ENCODE measurements at regions not wholly inside any gene's neighbourhood (a gene's known extent, or its start where the extent isn't known, plus 50 kb on each side); places are given as distances from the start of the nearest gene placed in this dataset.
"Not testable (repeated sequence)": the region's sequence is repeated elsewhere in the genome, so short reads cannot be mapped to it uniquely, and the experiment has no call there.

DNA sequence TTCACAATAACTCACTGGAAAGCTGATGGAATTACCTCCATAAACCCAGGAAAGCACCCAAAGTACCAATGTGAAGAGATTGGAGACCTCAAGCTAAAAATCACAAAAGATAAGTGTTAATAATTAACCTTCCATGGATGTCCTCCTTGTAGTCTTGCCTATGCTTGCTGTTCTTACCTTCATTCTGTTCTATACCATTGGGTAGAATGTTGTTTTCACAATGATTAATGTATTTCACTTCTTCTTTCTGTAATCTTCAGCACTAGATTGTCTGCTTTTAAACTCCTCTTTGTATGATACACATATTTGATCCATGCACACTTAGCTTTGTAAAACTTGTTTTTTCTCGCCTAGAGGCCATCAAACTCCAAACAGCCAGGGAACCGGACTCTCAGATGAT, 570.3 kb downstream of the RAPGEF2 start:
- no peak for DNase-seq

DNA sequence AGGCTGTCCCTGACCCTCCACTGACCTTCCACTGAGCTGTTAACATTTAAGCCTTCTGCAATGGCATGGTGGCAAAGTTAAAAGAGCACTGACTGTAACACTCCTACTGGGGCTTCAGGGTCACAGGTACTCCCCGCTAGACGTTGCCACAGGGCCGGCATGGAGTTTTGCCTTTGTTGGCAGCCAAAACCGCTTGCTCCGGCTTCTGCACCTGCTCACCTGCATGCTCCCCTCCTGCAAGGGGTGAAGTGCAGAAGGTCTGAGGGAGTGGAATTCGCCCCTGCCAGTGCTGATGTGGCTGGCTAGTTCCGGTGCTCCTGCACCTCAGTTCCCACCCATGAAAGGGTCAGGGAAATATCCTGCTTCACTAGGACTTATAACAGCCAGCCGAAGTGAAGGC, 571.4 kb downstream of the RAPGEF2 start:
- no peak for DNase-seq

DNA sequence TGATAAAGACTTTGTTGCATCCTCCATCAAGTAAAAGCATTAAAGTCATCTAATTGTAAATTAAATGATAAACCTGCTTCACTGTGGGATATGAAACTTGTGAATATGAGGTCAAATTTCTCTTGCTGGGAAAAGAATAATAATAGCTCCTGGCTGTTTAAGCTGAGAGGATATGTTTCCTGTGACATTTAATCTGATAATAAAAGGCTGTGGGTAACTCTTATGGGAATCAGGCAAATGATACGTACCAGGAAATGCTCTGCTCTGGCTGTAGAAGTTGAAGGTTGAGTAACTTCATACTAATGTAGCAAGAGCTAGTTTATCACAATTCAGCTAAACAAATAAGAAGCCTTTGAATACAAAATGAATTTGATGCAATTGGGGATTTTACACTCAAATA, 574.6 kb downstream of the RAPGEF2 start:
- no peak for DNase-seq

DNA sequence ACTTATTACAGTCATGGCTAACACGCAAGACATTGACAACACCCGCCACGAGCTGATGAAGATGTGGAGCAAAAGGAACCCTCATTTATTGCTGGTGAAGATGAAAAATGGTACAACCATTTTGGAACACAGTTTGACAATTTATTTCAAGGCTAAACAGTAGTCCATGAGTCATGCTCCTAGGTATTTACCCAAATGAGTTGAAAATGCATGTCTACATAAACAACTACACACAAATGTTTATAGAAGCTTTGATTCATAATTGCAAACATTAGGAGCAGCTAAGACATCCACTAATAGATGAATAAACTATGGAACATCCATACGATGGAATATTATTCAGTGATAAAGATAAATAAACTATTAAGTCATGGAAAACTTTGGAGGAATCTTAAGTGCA, 580.1 kb downstream of the RAPGEF2 start:
- no peak for DNase-seq

DNA sequence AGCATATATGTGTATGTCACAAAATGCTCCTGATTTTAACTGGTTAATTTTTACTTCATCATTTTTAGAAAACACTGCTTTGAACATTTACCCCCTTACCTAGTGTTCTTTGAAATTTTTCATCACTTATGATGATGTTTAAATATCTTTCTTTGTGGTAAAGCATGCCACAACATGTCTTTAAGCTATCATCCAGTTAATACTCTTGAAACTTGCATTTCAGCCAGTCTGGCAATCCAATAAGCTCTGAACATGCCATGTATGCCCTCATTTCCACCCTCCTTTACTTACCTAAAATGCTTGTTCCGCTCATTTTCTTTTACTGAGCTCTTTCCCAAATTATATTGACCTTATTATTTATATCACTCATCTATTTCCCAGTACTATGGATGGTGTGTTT, 581.2 kb downstream of the RAPGEF2 start:
- no peak for DNase-seq

DNA sequence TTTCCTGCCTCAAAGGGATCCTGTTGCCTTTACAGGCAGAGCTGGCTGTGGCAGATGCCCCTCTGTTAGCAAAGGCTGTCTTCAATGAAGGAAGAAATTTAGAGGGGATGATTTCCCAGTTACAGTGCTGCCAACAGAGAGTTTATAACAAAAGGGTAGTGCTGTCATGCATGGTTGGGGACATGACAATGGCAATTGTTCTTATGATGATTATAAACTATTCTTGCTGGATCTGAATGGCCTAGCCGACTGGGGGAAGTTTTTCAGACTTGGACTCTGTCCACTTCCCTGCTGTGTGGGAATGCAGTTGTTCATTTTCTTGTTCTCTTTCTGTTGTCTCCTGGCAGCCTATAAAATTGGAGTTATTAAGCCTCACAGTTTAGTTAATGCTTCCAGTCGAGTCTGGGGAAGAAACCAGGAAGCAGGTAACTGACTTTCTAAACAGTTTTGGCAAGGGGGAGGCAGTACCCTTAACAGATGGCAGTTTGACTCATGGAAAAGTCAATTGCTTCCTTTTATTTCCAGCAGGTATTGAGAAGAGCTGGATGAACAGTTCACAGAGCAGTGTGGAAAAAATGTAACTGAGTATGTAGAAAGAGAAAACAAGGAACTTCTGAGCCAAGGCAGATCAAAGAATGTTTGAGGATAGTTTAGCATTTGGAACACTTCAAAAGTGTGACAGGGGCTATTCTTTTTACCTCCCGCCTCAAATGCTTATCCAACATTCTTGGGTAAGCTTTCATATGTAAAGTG, 582.6 kb downstream of the RAPGEF2 start:
- DNase-seq, result no peak

DNA sequence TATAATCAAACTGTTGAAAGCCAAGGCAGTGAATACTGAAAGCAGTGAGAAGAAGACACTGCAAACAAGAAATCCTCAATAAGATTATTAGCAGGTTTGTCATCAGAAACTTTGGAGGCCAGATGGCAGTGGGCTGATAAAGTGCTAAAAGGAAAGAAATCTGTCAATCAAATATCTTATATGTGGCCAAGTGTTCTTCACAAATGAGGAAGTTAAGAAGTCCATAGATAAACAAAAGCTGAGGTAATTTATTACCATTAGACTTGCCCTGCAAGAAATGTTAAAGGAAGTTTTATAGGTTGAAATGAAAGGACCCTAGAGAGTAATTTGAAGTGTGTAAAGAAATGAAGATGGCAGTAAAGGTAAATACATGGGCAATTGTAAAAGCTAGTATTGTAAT, 586.6 kb downstream of the RAPGEF2 start:
- no peak for DNase-seq

DNA sequence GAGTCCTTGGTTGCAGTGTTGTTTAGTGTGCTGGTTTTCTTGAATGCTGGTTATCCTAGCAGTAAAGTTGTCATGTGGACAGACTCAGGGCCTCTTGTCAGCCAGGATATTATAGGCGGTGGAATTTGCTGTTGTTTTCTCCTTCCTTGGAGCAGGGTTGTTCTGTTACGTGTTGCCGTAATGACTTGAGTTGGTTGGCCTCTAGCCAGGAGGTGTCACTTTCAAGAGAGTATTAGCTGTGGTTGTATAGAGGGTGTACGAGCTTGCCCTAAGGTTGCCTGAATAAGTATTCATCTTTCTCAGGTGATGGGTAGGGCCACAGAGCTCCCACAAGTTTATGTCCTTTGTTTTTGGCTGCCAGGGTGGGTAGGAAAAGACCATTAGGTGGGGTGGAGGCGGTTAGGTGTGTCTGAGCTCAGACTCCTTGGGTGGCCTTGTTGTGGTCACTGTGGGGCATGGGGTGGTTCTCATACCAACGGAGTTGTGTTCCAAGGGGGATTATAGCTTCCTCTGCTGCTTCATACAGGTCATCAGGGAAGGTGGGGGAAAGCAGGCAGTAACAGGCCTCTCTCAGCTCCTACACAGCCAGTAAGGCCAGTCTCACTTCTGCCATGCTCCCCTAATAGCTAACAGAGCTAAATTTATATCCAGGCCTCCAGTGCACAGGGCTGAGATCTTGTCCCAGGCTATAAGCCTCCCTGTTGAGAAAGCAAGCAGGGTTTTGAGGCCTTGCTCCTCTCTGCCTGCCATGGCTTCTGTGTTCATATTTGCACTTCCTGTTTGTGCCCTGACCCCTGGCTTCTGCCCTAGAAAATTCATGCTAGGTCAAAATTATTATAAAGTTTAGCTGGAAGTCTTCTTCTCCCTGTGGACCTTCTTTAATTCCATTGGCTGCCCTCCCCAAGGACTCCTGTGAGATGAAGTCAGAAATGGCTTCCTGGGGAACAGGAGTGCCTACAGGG, 594.7 kb downstream of the RAPGEF2 start:
- DNase-seq, result no peak

DNA sequence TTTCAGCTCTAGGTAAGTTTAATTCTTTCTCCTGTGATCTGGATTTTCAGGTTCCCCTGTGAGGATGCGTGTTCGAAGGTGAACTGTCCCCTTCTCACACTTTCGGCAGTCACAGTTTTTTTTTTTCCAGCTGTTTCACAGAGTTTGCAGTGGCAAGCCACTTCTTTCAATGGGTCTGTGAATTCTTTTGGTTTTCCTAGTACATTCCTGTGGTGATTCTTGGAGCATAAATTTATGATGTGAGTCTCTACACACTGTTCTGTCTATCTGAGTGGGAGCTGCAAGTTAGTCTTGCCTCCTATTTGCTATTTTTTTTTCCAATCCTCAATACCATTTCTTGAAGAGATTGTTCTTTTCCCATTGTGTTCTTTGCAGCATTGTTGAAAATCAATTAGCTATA, 595.5 kb downstream of the RAPGEF2 start:
- DNase-seq, result no peak

DNA sequence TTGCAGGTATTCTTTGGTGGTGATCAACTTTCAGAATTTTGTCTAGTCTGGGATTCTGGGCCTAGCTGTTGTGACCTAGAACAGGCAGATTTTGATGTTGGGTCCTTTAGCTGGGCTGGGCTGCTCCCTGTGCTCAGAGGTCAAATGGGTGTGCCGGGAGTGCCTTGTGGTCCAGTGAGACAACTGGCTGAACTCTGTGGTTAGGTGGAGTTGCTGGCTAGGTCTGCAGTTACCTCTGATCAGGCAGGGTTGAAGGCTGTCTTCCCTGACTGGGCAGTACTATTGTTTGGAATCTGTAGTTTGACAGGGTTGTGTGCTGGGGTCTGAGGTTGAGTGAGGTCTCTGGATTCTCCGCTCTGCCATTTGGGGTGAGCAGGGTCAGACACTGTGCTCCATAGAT, 599.3 kb downstream of the RAPGEF2 start:
- DNase-seq, result no peak

DNA sequence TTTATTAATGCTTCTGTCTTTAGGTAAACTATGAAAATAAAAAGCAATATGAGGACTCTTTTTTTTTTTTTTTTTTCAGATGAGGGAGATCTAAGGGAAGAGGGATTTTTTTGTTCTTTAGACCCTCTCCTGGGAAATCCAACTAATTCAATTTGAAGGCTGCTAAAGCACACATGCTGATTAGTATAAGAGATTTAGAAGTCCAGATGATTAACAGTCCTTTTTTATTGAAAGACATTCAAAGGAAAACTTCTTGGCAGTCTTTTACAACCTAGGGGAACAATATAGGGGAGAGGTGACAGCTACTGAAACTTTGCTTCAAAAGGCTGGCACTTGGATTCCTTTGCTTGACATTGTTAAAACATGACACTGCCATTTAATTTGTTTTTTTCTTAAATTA, 602.5 kb downstream of the RAPGEF2 start:
- no peak for DNase-seq

DNA sequence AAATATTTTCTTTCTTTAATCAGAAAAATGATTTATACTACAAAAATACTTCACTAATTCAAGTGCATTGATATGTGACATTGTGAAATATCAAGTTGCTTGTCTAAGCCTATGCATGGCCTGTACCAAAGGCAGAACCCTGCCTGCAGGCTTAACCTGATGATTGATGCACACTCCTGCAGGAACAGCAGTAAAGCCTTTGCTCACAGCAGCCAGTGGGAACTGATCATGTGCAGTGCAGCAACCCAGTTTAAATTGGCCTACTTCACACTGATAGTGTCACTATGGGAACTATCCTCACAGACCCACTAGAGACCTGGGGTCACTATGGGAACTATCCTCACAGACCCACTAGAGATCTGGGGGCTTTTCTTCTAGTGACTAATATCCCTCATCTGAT, 603.8 kb downstream of the RAPGEF2 start:
- DNase-seq, result no peak

DNA sequence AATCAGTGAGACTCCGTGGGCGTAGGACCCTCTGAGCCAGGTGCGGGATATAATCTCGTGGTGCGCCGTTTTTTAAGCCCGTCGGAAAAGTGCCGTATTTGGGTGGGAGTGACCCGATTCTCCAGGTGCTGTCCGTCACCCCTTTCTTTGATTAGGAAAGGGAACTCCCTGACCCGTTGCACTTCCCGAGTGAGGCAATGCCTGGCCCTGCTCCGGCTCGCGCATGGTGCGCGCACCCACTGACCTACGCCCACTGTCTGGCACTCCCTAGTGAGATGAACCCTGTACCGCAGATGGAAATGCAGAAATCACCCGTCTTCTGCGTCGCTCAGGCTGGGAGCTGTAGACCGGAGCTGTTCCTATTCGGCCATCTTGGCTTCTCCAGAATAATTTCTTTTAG, 612.3 kb downstream of the RAPGEF2 start:
- not testable (repeated sequence) for DNase-seq

DNA sequence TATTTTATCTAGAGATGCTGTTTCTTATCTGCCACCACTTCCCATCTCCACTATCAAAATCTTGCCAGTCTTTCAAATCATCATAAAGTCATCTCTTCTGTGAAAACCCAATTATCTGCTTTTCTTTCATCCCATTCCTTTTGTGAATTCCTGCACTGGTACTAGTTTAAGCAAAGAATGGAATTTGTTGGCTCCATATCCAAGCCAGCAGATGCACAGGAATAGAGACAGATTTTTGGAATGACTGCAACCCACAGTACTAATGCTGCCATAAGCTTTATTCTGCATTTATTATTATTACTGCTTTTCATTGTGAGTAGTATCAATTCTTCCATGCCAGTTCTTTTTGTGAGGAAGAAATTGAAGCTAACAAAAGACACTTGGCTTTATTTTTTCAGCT, 616.7 kb downstream of the RAPGEF2 start:
- DNase-seq, result no peak

DNA sequence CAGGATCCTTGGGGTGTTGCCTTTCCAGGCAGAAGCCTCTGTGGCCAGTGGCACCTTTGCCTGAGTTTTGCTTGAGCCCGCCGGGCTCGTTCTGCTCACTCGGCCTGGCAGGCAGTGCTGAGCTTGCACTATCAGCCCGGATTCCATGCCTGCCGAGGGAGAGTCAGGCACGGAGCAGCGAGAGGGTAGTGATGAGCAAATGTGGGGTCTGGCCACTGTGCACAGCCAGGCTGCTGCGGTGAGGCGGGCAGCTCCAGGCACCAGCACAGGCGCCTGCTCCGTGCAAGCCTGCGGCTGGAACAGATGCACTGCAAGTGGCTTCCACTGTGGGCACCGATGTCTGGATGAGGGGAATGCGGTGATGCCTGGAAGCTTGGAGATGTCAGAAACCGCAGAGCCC, 619.2 kb downstream of the RAPGEF2 start:
- DNase-seq, result no peak

DNA sequence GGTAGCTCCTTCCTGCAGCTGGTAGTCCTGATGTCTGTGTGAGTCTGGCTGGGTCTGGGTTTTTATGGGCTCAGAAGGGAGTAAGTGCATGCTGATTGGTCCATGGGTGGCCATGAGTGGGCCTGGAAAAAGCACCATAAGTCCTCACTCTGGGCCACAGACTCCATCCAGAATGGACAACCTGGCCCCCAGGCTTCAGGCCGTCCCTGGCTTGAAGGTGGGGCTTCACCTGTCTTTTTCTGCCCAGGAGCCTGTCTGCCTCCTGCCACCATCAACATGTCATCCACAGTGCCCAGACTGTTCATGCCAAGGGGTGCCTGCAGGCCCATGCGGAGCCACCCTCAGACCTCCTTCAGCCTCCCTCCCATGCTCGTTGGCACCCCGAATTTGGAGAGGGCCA, 620.0 kb downstream of the RAPGEF2 start:
- no peak for DNase-seq

DNA sequence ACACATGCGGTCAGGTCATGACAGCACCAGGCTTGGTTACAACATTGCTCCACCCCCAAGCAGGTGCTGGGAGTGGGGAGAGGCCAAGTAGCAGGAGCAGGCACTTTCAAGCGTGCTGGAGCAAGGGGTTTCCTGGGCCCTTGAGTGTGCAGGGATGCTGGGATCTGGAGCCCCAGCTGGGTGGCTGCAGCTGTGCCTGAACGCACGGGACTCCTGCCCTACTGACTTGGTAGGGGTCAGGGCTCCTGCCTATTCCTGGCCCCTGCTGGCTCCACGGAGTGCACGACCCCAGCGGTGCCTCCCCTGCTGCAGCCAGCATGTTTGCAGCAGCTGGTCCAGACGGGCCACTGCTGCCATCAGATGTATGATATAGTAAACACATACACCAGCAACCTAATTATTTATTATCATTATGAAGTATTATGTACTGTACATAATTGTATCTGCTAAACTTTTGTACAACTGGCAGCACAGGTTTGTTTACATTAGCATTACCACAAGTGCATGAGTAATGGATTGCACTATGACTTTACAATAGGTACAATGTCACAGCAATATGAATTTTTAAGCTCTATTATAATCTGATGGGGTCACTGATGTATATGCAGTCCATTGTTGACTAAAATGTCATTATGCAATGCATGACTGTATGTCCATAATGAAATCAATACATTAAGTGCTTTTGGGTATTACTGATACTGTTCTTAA, 620.6 kb downstream of the RAPGEF2 start:
- DNase-seq, result no peak

DNA sequence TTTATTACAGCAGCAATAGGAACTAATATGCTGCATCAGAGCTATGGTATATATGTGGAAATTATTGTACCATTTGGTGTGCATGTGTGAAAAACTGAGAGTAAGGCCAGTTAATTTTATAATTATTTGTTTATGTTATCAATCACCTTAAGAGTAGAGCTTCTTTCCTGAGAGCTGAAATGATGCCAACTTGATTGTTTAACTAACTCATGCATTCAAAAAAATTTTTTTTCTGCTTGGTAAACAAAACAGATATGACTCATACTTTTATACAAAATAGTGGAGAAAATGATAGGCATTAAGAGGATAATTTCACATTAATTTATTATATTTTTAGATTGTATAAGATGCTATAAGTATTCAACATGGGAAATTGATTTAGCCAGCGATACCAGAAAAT, 622.7 kb downstream of the RAPGEF2 start:
- DNase-seq, result no peak

DNA sequence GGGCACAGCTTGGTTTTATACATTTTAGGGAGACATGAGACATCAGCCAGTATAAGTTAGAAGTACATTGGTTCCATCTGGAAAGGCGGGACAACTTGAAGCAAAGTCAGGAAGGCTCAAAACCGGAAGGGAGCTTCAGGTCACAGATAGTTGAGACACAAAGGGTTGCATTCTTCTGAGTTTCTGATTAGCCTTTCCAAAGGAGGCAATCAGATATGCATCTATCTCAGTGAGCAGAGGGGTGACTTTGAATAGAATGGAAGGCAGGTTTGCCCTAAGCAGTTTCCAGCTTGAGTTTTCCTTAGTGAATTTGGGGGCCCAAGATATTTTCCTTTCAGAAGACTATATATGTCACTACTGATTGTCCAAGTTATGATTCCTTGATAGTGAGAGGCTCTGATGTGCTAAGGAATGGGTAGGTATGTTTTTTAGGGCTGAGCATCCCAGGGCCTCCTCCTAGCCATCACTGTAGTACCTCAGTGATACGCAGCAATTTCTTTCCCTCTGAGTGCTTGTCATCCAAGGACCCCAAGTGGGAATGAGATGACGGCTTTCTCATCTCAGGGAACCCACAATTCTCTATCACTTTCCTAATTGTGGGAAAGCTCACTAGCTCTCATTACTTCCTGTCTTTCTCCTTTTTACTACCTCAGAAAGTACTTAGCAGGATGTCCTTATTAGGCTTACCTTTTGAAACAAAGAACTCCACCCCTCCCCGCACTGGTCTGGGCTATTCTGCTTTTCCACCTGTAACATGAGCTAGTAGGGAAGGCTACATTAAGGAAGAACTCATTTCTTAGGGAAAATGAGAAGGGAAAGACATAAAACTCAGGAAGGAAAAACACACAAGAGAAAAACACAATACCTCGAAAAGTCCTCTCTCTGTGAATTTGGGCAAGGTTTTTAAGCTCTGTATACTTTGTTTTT, 632.7 kb downstream of the RAPGEF2 start:
- DNase-seq, result no peak

DNA sequence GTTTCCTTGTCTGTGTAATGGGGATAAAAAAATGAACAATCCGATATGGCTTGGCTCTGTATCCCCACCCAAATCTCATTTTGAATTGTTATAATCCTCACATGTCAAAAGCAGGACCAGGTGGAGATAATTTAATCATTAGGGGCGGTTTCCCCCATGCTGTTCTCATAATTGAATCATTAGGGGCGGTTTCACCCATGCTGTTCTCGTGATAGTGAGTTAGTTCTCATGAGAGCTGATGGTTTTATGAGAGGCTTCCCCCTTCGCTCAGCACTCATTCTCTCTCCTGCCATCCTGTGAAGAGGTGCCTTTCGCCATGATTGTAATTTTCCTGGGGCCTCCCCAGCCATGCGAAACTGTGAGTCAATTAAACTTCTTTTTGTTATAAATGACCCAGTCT, 633.5 kb downstream of the RAPGEF2 start:
- no peak for DNase-seq

DNA sequence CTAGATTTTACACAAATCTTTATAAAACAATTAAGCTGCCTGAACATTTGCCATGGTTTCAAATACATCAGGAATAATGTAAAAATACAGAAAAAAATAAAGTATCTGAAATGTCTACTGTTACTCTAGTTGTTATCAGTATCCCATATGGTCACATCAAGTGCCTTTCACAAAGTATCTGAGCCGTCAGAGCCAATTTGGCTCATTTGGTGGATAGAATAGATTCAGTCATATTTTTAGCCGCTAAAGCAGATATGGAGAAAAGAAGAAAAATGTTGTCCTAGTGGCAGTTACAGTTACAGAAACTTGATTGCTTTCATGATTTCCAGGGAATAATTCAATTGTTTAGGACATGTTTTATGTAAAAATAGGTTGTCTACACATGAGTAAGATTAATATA, 641.1 kb downstream of the RAPGEF2 start:
- DNase-seq, result no peak

DNA sequence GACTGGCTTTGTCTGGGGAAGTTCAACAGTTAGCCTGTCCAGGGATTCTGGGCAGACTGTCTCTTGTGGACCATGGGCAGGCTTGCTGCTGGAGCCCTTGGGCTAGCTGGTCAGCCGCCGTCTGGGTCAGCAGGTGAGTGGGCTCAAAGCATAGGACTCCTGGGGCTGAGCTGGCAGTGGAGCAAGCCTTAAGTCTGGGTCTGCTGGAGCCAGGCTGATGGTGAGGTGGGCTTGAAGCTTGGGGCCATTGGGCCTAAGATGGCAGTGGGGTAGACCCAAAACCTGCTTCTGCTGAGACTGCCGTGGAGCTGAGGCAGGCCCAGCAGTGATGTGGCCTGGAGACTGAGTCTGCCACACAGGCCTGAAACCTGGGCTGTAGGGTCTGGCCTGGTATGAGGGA, 645.1 kb downstream of the RAPGEF2 start:
- no peak for DNase-seq

Data from T-helper 2 cell (primary cell).